ENCODE measurements at regions not wholly inside any gene's neighbourhood (a gene's known extent, or its start where the extent isn't known, plus 50 kb on each side); places are given as distances from the start of the nearest gene placed in this dataset.

GRCh38 chr1:59244891-59245290 is 52.0 kb upstream of the FGGY start:
- Histone ChIP-seq H3K9me3 (replicated peaks in 1 of 2; ENCODE audit: control insufficient read depth in 2 of 2, insufficient read depth in 1 of 2, low read depth in 1 of 2, low read length in 2 of 2) (peaks cover 1 to 8% of the 10 kb centered on the region in 2 donors), H2BK5ac (ENCODE audit: low read length) (no peak overlapping the region), H3K79me1 (ENCODE audit: low read depth, low read length) (no peaks in the 10 kb centered on the region), H3K36me3 (replicated peaks in 1 of 2; ENCODE audit: control insufficient read depth in 2 of 2, insufficient read depth in 2 of 2, low read length in 2 of 2) (no peaks in the 10 kb centered on the region), H2AK5ac (ENCODE audit: low read depth, low read length) (no peak overlapping the region), H2BK12ac (ENCODE audit: low read length) (no peak overlapping the region), H3K18ac (ENCODE audit: low read length) (no peak overlapping the region), H4K8ac (ENCODE audit: low read depth, low read length) (no peak overlapping the region), H2AFZ (ENCODE audit: low read length) (no peak overlapping the region), H4K91ac (ENCODE audit: low read depth, low read length, poor library complexity) (no peak overlapping the region), H3K4me1 (ENCODE audit: control insufficient read depth in 2 of 2, insufficient read depth in 1 of 2, low read depth in 1 of 2, low read length in 2 of 2) (peaks cover 0 to 8% of the 10 kb centered on the region in 2 donors), H3K23ac (ENCODE audit: low read depth, low read length, poor library complexity) (no peak overlapping the region), H3K27me3 (ENCODE audit: control insufficient read depth in 3 of 3, insufficient read depth in 3 of 3, low read depth in 1 of 3, low read length in 3 of 3) (no peaks in the 10 kb centered on the region), H3K14ac (ENCODE audit: low read length) (no peak overlapping the region), H2BK15ac (ENCODE audit: low read length) (no peak overlapping the region), H3K4ac (ENCODE audit: low read length) (no peak overlapping the region), H3K9ac (ENCODE audit: low read depth, low read length, poor library complexity) (no peak overlapping the region), H2BK120ac (ENCODE audit: low read depth, low read length) (no peak overlapping the region), H3K4me3 (ENCODE audit: low read length in 2 of 2) (no peak overlapping the region), H3K27ac (replicated peaks; ENCODE audit: low read length) (no peak overlapping the region), H3K4me2 (ENCODE audit: insufficient read depth, low read length, poor library complexity, severe bottlenecking) (no peak overlapping the region)
- no CpG with 5 or more reads among the region's 1 CpG for WGBS, 2 donors (ENCODE audit: extremely low coverage in 2 of 2, insufficient read length in 2 of 2, insufficient replicate concordance in 1 of 2)
- no peak for DNase-seq (ENCODE audit: low spot score)
